ENCODE measurements at regions not wholly inside any gene's neighbourhood (a gene's known extent, or its start where the extent isn't known, plus 50 kb on each side); places are given as distances from the start of the nearest gene placed in this dataset.

- Histone ChIP-seq H3F3A (ENCODE audit: low read length, unreplicated experiment) (no peaks in the 10 kb centered on the region), H3K36me3 (ENCODE audit: low read depth, low read length) (no peaks in the 10 kb centered on the region), H2AFZ (ENCODE audit: low read length) (no peak overlapping the region), H3K79me2 (ENCODE audit: low read length) (no peaks in the 10 kb centered on the region), H4K20me1 (ENCODE audit: low read length) (no peaks in the 10 kb centered on the region), H3K9ac (ENCODE audit: low read length) (no peak overlapping the region), H3K4me1 (ENCODE audit: insufficient read depth, low read length) (peaks cover 57% of the 10 kb centered on the region), H3K4me3 (ENCODE audit: low read length) (no peak overlapping the region), H3K4me2 (ENCODE audit: low read length) (no peak overlapping the region), H3K27ac (ENCODE audit: low read length) (no peak overlapping the region), H3K27me3 (ENCODE audit: low read length) (no peaks in the 10 kb centered on the region), H3K9me3 (ENCODE audit: low read length) (no peaks in the 10 kb centered on the region), H3K9me2 (replicated peaks; ENCODE audit: low read length) (no peaks in the 10 kb centered on the region)
- TF ChIP-seq EZH2phosphoT487 (IDR thresholded peaks at IDR 0.05; ENCODE audit: borderline replicate concordance, low read length) = no peak
- no peak for TF ChIP-seq CTCF (conservative IDR thresholded peaks at IDR 0.05; ENCODE audit: low read depth, low read length)
- TF ChIP-seq EZH2 (IDR thresholded peaks at IDR 0.05; ENCODE audit: low read length, unreplicated experiment) = no peak
- DNase-seq (no peak), ATAC-seq (no peak)
- POLR2A ChIA-PET (ENCODE audit: unreplicated experiment) = no interaction called here
- intact Hi-C loops (cut with micrococcal nuclease) = loop anchor here (10.0 kb wide), 1 partner anchor 520 kb away; no protein-coding TSS in a partner anchor
- BruUV-seq (replicated peaks) = no TSS peak
- CTCF ChIA-PET = no interaction called here
Measured at GRCh38 chr6:81984599-81984998, 232.1 kb upstream of the TENT5A start.

- Histone ChIP-seq H3F3A (ENCODE audit: low read length, unreplicated experiment) (no peaks in the 10 kb centered on the region), H3K27me3 (ENCODE audit: low read length) (no peaks in the 10 kb centered on the region), H2AFZ (ENCODE audit: low read length) (peak overlapping the region; percentile 15; the same call in 1 of the 2 replicates), H3K27ac (ENCODE audit: low read length) (peak overlapping the region; percentile 53), H3K4me1 (ENCODE audit: insufficient read depth, low read length) (peaks cover 52% of the 10 kb centered on the region), H3K4me2 (ENCODE audit: low read length) (peak overlapping the region; percentile 61), H3K9me2 (replicated peaks; ENCODE audit: low read length) (no peaks in the 10 kb centered on the region), H3K4me3 (ENCODE audit: low read length) (peak overlapping the region; percentile 28; the same call in 1 of the 2 replicates), H3K9me3 (ENCODE audit: low read length) (no peaks in the 10 kb centered on the region), H3K79me2 (ENCODE audit: low read length) (no peaks in the 10 kb centered on the region), H4K20me1 (ENCODE audit: low read length) (no peaks in the 10 kb centered on the region), H3K36me3 (ENCODE audit: low read depth, low read length) (no peaks in the 10 kb centered on the region), H3K9ac (ENCODE audit: low read length) (no peak overlapping the region; the same call in 1 of the 2 replicates)
- BruUV-seq (replicated peaks) = no TSS peak
- peak; percentile 83 for DNase-seq
- ChIA-PET POLR2A (ENCODE audit: unreplicated experiment) (no interaction called here), CTCF (interaction anchor here (0.6 kb wide), 1 partner anchor 163 kb away, joined by 3 read pairs; no protein-coding TSS in a partner anchor)
- intact Hi-C loops (cut with micrococcal nuclease) = loop anchor here (2.0 to 10.0 kb wide), 2 partner anchors 229 to 517 kb away; partner anchors contain the start of gene TENT5A
- TF ChIP-seq CTCF (conservative IDR thresholded peaks at IDR 0.05; ENCODE audit: low read depth, low read length) (no peak), EZH2phosphoT487 (IDR thresholded peaks at IDR 0.05; ENCODE audit: borderline replicate concordance, low read length) (no peak), EZH2 (IDR thresholded peaks at IDR 0.05; ENCODE audit: low read length, unreplicated experiment) (no peak)
- peak; percentile 82 for ATAC-seq
Measured at GRCh38 chr6:81981812-81982211, 229.3 kb upstream of the TENT5A start.

- Histone ChIP-seq H3K9me3 (ENCODE audit: low read length) (no peaks in the 10 kb centered on the region), H3K27ac (ENCODE audit: low read length) (no peak overlapping the region), H3K4me1 (ENCODE audit: insufficient read depth, low read length) (peaks cover 42% of the 10 kb centered on the region), H3K27me3 (ENCODE audit: low read length) (no peaks in the 10 kb centered on the region), H3K79me2 (ENCODE audit: low read length) (no peaks in the 10 kb centered on the region), H3K4me2 (ENCODE audit: low read length) (no peak overlapping the region), H4K20me1 (ENCODE audit: low read length) (no peaks in the 10 kb centered on the region), H3F3A (ENCODE audit: low read length, unreplicated experiment) (no peaks in the 10 kb centered on the region), H2AFZ (ENCODE audit: low read length) (no peak overlapping the region), H3K9me2 (replicated peaks; ENCODE audit: low read length) (no peaks in the 10 kb centered on the region), H3K9ac (ENCODE audit: low read length) (no peak overlapping the region), H3K4me3 (ENCODE audit: low read length) (no peak overlapping the region), H3K36me3 (ENCODE audit: low read depth, low read length) (no peaks in the 10 kb centered on the region)
- DNase-seq = no peak
- ATAC-seq = no peak
- TF ChIP-seq EZH2 (IDR thresholded peaks at IDR 0.05; ENCODE audit: low read length, unreplicated experiment) (no peak), CTCF (conservative IDR thresholded peaks at IDR 0.05; ENCODE audit: low read depth, low read length) (no peak), EZH2phosphoT487 (IDR thresholded peaks at IDR 0.05; ENCODE audit: borderline replicate concordance, low read length) (no peak)
- intact Hi-C loops (cut with micrococcal nuclease) = loop anchor here (10.0 kb wide), 1 partner anchor 515 kb away; no protein-coding TSS in a partner anchor
- CTCF ChIA-PET = no interaction called here
- POLR2A ChIA-PET (ENCODE audit: unreplicated experiment) = no interaction called here
- no TSS peak for BruUV-seq (replicated peaks)
Measured at GRCh38 chr6:81979767-81980166, 227.3 kb upstream of the TENT5A start.
